Brain microvascular endothelial cell (primary cell): ENCODE measurements at regions not wholly inside any gene's neighbourhood (a gene's known extent, or its start where the extent isn't known, plus 50 kb on each side); places are given as distances from the start of the nearest gene placed in this dataset.

ENCODE experiments used
- DNase-seq: peaks from one replicate; pipeline ENCODE4 v3.0.0-alpha.2; 2020
- H3K27ac ChIP-seq: fragments of 250-450 bp; sonication (Bioruptor Pico); 2 replicates; pipeline ENCODE4 v1.5.1; 2020; ENCODE audit warnings: mild to moderate bottlenecking, moderate library complexity
- H3K27me3 ChIP-seq: fragments of 250-450 bp; sonication (Bioruptor Pico); replicated peaks from 2 replicates; pipeline ENCODE4 v1.5.1; 2020; ENCODE audit warnings: mild to moderate bottlenecking
- H3K36me3 ChIP-seq: fragments of 250-450 bp; sonication (Bioruptor Pico); replicated peaks from 2 replicates; pipeline ENCODE4 v1.5.1; 2020; ENCODE audit warnings: mild to moderate bottlenecking
- H3K4me3 ChIP-seq: 2 replicates; pipeline ENCODE4 v1.5.1; 2011; ENCODE audit warnings: low read depth, mild to moderate bottlenecking, control low read depth, low read length, moderate library complexity
- CTCF ChIP-seq: IDR thresholded peaks from 2 replicates; pipeline ENCODE4 v1.5.1; 2011; ENCODE audit warnings: low read depth, mild to moderate bottlenecking, moderate library complexity, low read length, control low read depth, inconsistent platforms; ENCODE audit errors: missing control alignments
- in situ Hi-C: cut with HindIII; loops from 2 replicates; pipeline ENCODE4 v1.10.0; 2017; ENCODE audit warnings: low sequenced_read_pairs, low pct_ligation_motif_present

GRCh38 chr13:50094615-50095293 lies 79.5 kb downstream of the KCNRG start:
- Histone ChIP-seq H3K36me3 (no peaks in the 10 kb centered on the region), H3K27ac (no peak overlapping the region), H3K4me3 (no peak overlapping the region), H3K27me3 (no peaks in the 10 kb centered on the region)
- TF ChIP-seq CTCF, result no peak
- no peak for DNase-seq
- in situ Hi-C loops, result no loop called here

GRCh38 chr13:50098693-50099092 lies 83.4 kb downstream of the KCNRG start:
- no peak for TF ChIP-seq CTCF
- no peak for DNase-seq
- H3K27ac ChIP-seq, result no peak overlapping the region
- in situ Hi-C loops, result no loop called here
- no peaks in the 10 kb centered on the region for H3K36me3 ChIP-seq
- H3K4me3 ChIP-seq, result no peak overlapping the region
- no peaks in the 10 kb centered on the region for H3K27me3 ChIP-seq

- in situ Hi-C loops, result no loop called here
- Histone ChIP-seq H3K27me3 (no peaks in the 10 kb centered on the region), H3K36me3 (no peaks in the 10 kb centered on the region), H3K27ac (no peak overlapping the region), H3K4me3 (no peak overlapping the region)
- no peak for TF ChIP-seq CTCF
- DNase-seq, result no peak
Measured at GRCh38 chr13:50099473-50099872, 84.2 kb downstream of the KCNRG start.

GRCh38 chr13:50101590-50101989 lies 86.3 kb downstream of the KCNRG start:
- no peak for DNase-seq
- TF ChIP-seq CTCF, result no peak
- H3K27me3 ChIP-seq, result no peaks in the 10 kb centered on the region
- in situ Hi-C loops, result no loop called here
- no peak overlapping the region for H3K27ac ChIP-seq
- no peaks in the 10 kb centered on the region for H3K36me3 ChIP-seq
- H3K4me3 ChIP-seq, result no peak overlapping the region

GRCh38 chr13:50104493-50104892 lies 89.2 kb downstream of the KCNRG start:
- H3K36me3 ChIP-seq, result no peaks in the 10 kb centered on the region
- in situ Hi-C loops, result no loop called here
- H3K4me3 ChIP-seq, result no peak overlapping the region
- no peak overlapping the region for H3K27ac ChIP-seq
- no peak for DNase-seq
- no peaks in the 10 kb centered on the region for H3K27me3 ChIP-seq
- TF ChIP-seq CTCF, result no peak

- Histone ChIP-seq H3K27ac (no peak overlapping the region), H3K36me3 (no peaks in the 10 kb centered on the region), H3K27me3 (no peaks in the 10 kb centered on the region), H3K4me3 (no peak overlapping the region)
- no peak for TF ChIP-seq CTCF
- in situ Hi-C loops, result no loop called here
- DNase-seq, result no peak
Measured at GRCh38 chr13:50106559-50106958, 91.3 kb downstream of the KCNRG start.
